Upper lobe of left lung (tissue), 4 donors: ENCODE measurements at regions not wholly inside any gene's neighbourhood (a gene's known extent, or its start where the extent isn't known, plus 50 kb on each side); places are given as distances from the start of the nearest gene placed in this dataset.

ENCODE experiments used
- EP300 ChIP-seq, 4 donors: sonication (generic); formaldehyde crosslinking; IDR thresholded peaks; one replicate each; pipeline ENCODE4 v1.5.1; 2017; ENCODE audit warnings: antibody characterized with exemption in 4 of 4, control low read depth in 2 of 4
- POLR2A ChIP-seq, 4 donors: fragments of 450-650 bp; IDR thresholded peaks; one replicate each; pipeline ENCODE4 v1.5.1; 2016 to 2017; ENCODE audit warnings: antibody characterized with exemption in 4 of 4, mild to moderate bottlenecking in 2 of 4
- POLR2AphosphoS5 ChIP-seq, 2 donors: sonication (generic); formaldehyde crosslinking; IDR thresholded peaks; one replicate each; pipeline ENCODE4 v1.5.1; 2017; ENCODE audit warnings: antibody characterized with exemption in 2 of 2
- TF ChIP-seq, protein P1 (sequence below), 6 experiments: fragments of 450-650 bp in 4 of 6; fragments of 200-600 bp in 2 of 6; sonication (generic) in 2 of 6; IDR thresholded peaks; one replicate each; pipeline ENCODE4 v1.5.1; 2016 to 2019; ENCODE audit warnings: antibody characterized with exemption in 6 of 6

DNA sequence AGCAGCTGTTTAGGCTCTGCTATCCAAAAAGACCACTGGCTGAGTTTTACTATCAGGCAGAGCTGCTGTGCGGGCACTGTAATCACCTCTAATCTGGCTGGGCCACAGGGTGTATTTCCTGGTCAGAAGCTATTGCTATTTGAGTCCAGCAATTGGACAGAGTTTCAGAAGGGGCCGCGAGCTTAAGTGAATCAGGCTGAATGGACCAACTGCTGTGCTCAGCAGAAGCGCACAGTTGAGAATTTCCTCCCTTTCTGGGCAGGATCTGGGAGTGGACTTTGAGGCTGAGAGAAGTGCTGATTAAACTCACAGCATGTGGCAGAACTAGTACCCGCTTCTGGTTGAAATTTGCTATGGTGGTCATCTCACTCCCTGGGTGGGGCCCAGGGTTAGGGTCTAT, 251.8 kb downstream of the INSIG2 start:
- TF ChIP-seq, protein P1, sequence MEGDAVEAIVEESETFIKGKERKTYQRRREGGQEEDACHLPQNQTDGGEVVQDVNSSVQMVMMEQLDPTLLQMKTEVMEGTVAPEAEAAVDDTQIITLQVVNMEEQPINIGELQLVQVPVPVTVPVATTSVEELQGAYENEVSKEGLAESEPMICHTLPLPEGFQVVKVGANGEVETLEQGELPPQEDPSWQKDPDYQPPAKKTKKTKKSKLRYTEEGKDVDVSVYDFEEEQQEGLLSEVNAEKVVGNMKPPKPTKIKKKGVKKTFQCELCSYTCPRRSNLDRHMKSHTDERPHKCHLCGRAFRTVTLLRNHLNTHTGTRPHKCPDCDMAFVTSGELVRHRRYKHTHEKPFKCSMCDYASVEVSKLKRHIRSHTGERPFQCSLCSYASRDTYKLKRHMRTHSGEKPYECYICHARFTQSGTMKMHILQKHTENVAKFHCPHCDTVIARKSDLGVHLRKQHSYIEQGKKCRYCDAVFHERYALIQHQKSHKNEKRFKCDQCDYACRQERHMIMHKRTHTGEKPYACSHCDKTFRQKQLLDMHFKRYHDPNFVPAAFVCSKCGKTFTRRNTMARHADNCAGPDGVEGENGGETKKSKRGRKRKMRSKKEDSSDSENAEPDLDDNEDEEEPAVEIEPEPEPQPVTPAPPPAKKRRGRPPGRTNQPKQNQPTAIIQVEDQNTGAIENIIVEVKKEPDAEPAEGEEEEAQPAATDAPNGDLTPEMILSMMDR (IDR thresholded peaks at IDR 0.05) = no peak
- TF ChIP-seq EP300 (IDR thresholded peaks at IDR 0.05) (no peak), POLR2A (IDR thresholded peaks at IDR 0.05) (no peak), POLR2AphosphoS5 (IDR thresholded peaks at IDR 0.05) (no peak)
